PC-3 (cell line): ENCODE measurements at regions not wholly inside any gene's neighbourhood (a gene's known extent, or its start where the extent isn't known, plus 50 kb on each side); places are given as distances from the start of the nearest gene placed in this dataset.

ENCODE experiments used
- EZH2 ChIP-seq: fragments of 300-600 bp; sonication (generic); IDR thresholded peaks from one replicate; pipeline ENCODE4 v1.6.1; 2017; ENCODE audit warnings: antibody characterized with exemption, mild to moderate bottlenecking, low read length; ENCODE audit not compliant: unreplicated experiment
- EZH2phosphoT487 ChIP-seq: fragments of 300-600 bp; sonication (generic); IDR thresholded peaks from 2 replicates; pipeline ENCODE4 v1.6.1; 2018; ENCODE audit warnings: mild to moderate bottlenecking, antibody characterized with exemption, low read length, borderline replicate concordance
- TF ChIP-seq, protein P1 (sequence below): fragments of 300-600 bp; sonication (generic); conservative IDR thresholded peaks from 2 replicates; pipeline ENCODE4 v1.5.1; 2017; ENCODE audit warnings: antibody characterized with exemption, low read depth, mild to moderate bottlenecking, low read length

DNA sequence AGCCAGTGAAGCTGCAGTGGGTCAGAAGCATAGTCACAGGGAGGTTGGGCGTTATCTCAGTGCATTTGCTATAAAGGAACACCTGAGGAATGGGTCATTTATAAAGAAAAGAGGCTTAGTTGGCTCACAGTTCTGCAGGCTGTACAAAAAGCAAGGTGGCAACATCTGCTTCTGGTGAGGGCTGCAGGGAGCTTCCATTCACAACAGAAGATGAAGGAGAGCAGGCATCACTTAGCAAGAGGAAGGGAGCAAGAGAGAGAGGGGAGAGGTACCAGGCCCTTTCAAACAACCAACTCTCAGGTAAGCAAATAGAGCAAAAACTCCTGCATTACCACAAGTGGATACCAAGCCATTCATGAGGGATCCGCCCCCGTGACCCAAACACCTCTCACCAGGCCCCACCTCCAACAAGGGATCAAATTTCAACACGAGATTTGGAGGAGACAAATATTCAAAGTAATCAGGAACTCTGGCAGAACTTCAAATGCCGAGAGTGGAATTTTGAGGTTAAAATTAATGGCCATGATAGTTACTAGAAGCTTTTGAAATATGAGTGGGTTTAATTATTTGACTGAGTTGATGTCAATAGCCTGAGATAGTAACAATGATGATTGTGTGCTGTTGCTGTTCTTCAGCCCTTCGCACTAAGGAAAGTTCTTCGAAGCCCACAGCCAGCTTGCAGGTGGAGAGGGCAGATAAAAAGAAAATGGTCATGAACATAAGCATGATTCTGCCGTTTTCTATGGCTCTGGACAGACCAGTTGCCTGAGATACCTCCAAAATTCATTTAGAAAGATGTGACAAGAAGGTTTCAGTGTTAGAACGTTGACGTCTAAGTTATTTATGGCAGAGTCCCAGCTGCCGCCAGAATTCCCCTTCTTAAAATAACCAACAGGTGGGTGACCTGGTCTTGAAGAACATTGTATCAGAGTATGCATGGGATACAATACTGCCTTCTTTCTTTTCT lies 55.3 kb upstream of the ADTRP start:
- TF ChIP-seq EZH2 (no peak), EZH2phosphoT487 (no peak)
- TF ChIP-seq, protein P1, sequence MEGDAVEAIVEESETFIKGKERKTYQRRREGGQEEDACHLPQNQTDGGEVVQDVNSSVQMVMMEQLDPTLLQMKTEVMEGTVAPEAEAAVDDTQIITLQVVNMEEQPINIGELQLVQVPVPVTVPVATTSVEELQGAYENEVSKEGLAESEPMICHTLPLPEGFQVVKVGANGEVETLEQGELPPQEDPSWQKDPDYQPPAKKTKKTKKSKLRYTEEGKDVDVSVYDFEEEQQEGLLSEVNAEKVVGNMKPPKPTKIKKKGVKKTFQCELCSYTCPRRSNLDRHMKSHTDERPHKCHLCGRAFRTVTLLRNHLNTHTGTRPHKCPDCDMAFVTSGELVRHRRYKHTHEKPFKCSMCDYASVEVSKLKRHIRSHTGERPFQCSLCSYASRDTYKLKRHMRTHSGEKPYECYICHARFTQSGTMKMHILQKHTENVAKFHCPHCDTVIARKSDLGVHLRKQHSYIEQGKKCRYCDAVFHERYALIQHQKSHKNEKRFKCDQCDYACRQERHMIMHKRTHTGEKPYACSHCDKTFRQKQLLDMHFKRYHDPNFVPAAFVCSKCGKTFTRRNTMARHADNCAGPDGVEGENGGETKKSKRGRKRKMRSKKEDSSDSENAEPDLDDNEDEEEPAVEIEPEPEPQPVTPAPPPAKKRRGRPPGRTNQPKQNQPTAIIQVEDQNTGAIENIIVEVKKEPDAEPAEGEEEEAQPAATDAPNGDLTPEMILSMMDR: no peak
